A673 (cell line): ENCODE measurements at regions not wholly inside any gene's neighbourhood (a gene's known extent, or its start where the extent isn't known, plus 50 kb on each side); places are given as distances from the start of the nearest gene placed in this dataset.

Experiments
- BruUV-seq: library from RNA; stranded (reverse); fragments of 400-500 nt; replicated peaks from 2 replicates; lab custom pipeline; 2021; lab: Mats Ljungman, UMichigan
- CTCF ChIA-PET: fragments of 300-600 bp; sonication (Branson Sonifier 250); formaldehyde crosslinking; loops from one replicate; lab custom pipeline; 2022; ENCODE audit warnings: antibody characterized with exemption; lab: Charles Lee
- POLR2A ChIA-PET: fragments of 300-600 bp; sonication (Branson Sonifier 250); formaldehyde crosslinking; loops from one replicate; lab custom pipeline; 2022; ENCODE audit warnings: antibody characterized with exemption; ENCODE audit not compliant: low non-redundant PET; lab: Charles Lee
- DNase-seq: peaks from one replicate; pipeline ENCODE4 v3.0.0-alpha.2; 2015; ENCODE audit warnings: low spot score
- H3K27ac ChIP-seq: fragments of 200-600 bp; sonication (generic); 2 replicates; pipeline ENCODE4 v1.5.1; 2016; ENCODE audit warnings: mixed run types, low read depth, mild to moderate bottlenecking, mixed read lengths, antibody characterized with exemption, low read length; ENCODE audit not compliant: poor library complexity, severe bottlenecking
- H3K27me3 ChIP-seq: fragments of 200-600 bp; sonication (generic); replicated peaks from 2 replicates; pipeline ENCODE4 v1.6.1; 2017; ENCODE audit warnings: mixed run types, low read depth, mild to moderate bottlenecking, mixed read lengths, antibody characterized with exemption, low read length; ENCODE audit not compliant: insufficient read depth, poor library complexity
- H3K36me3 ChIP-seq: fragments of 200-600 bp; sonication (generic); 2 replicates; pipeline ENCODE4 v1.6.1; 2016; ENCODE audit warnings: mixed run types, mild to moderate bottlenecking, mixed read lengths, antibody characterized with exemption, low read length; ENCODE audit not compliant: insufficient read depth, poor library complexity, severe bottlenecking
- H3K4me1 ChIP-seq: fragments of 200-600 bp; sonication (generic); 2 replicates; pipeline ENCODE4 v1.6.1; 2017; ENCODE audit warnings: mixed run types, mild to moderate bottlenecking, mixed read lengths, antibody characterized with exemption, low read length; ENCODE audit not compliant: insufficient read depth, poor library complexity, severe bottlenecking
- H3K4me3 ChIP-seq: fragments of 200-600 bp; sonication (generic); 2 replicates; pipeline ENCODE4 v1.5.1; 2016; ENCODE audit warnings: low read depth, mixed run types, mild to moderate bottlenecking, mixed read lengths, low read length; ENCODE audit not compliant: poor library complexity, severe bottlenecking
- H3K9me3 ChIP-seq: fragments of 200-600 bp; sonication (generic); 2 replicates; pipeline ENCODE4 v1.6.1; 2016; ENCODE audit warnings: mixed run types, low read depth, mild to moderate bottlenecking, mixed read lengths, antibody characterized with exemption, low read length; ENCODE audit not compliant: poor library complexity, severe bottlenecking
- EZH2 ChIP-seq: fragments of 200-600 bp; sonication (generic); IDR thresholded peaks from 2 replicates; pipeline ENCODE4 v1.6.1; 2017; ENCODE audit warnings: borderline replicate concordance, low read depth, mild to moderate bottlenecking, mixed read lengths, antibody characterized with exemption, low read length; ENCODE audit not compliant: poor library complexity, severe bottlenecking
- intact Hi-C: fragments of 100-400 bp; cut with micrococcal nuclease; formaldehyde crosslinking; loops from one replicate; pipeline ENCODE4 v1.10.0; 2022; ENCODE audit not compliant: unreplicated experiment
- TF ChIP-seq, protein P1 (sequence below): fragments of 300-800, 200-600 bp; sonication (generic); conservative IDR thresholded peaks from 2 replicates; pipeline ENCODE4 v1.5.1; 2017; ENCODE audit warnings: low read depth, mild to moderate bottlenecking, antibody characterized with exemption, low read length, moderate library complexity, mixed read lengths

DNA sequence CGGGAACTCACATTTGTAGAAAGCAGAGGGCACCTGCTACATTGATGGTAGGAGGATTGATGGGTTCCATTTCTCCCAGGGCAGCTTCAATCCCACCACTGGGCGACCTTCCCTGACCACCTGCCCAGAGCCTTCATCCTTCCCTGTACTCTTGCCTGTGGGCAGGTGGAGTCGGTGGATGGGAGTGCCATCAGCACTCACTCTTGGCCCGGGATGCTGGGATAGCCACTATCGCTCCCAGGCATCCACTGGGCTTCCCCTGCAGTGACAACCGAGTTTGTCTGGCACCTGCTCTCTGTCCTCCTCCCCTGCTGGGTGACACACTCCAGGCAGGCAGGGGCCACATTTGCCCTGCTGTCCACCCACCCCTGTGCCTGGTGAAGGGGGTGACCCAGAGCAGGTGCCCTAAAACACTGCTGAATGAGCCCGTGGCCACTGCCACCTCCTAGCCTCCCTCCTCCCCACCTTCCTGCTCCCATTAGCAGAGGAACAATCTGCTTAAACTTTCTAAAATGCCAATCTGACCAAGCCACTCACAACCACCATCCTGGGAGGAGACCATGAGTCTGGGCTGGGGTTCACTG, 604.7 kb downstream of the TBC1D22A start:
- Histone ChIP-seq H3K4me1 (no peaks in the 10 kb centered on the region), H3K36me3 (no peaks in the 10 kb centered on the region), H3K4me3 (no peak overlapping the region), H3K27me3 (no peaks in the 10 kb centered on the region), H3K9me3 (peaks cover 4% of the 10 kb centered on the region), H3K27ac (no peak overlapping the region)
- ChIA-PET POLR2A (no interaction called here), CTCF (no interaction called here)
- TF ChIP-seq, protein P1, sequence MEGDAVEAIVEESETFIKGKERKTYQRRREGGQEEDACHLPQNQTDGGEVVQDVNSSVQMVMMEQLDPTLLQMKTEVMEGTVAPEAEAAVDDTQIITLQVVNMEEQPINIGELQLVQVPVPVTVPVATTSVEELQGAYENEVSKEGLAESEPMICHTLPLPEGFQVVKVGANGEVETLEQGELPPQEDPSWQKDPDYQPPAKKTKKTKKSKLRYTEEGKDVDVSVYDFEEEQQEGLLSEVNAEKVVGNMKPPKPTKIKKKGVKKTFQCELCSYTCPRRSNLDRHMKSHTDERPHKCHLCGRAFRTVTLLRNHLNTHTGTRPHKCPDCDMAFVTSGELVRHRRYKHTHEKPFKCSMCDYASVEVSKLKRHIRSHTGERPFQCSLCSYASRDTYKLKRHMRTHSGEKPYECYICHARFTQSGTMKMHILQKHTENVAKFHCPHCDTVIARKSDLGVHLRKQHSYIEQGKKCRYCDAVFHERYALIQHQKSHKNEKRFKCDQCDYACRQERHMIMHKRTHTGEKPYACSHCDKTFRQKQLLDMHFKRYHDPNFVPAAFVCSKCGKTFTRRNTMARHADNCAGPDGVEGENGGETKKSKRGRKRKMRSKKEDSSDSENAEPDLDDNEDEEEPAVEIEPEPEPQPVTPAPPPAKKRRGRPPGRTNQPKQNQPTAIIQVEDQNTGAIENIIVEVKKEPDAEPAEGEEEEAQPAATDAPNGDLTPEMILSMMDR = no peak
- no peak for TF ChIP-seq EZH2
- intact Hi-C loops = no loop called here
- no peak for DNase-seq
- no TSS peak for BruUV-seq

DNA sequence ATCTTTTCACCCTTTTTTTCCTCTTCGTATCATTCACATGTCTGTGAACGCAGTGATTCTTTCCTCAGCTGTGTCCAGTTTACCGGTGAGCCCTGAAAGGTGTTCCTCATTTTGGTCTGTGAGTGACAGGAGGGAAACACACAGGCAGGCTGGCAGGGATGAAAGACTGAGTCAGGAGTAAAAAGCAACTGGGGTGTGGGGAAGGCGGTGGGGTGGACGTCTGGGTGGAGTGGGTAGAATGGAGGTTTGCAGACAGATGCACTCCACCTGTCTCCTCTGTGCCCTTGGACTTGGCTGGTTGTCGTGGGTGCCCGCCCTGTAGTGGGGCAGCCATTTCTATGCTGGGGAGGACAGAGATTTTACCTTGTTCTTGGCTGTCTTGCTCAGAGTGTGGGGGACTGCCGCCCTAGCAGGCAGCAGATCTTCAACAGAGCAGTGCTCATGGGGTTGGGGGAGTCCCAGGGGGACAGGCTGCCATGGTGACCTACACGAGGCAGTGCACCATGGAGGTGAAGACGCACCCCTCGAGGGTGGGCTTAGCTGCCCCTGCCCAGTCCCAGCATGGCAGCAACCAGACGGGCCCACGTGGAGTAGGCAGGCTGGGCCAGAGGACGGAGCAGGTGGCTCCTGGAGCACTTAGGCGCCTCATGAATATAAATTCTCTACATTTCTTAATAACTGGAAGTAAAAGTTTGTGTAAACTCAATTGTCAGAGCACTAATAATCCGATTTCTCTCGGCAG, 603.7 kb downstream of the TBC1D22A start:
- CTCF ChIA-PET = no interaction called here
- POLR2A ChIA-PET = no interaction called here
- no peak for DNase-seq
- Histone ChIP-seq H3K4me3 (no peak overlapping the region), H3K9me3 (peaks cover 8% of the 10 kb centered on the region), H3K27me3 (no peaks in the 10 kb centered on the region), H3K4me1 (no peaks in the 10 kb centered on the region), H3K27ac (no peak overlapping the region), H3K36me3 (no peaks in the 10 kb centered on the region)
- TF ChIP-seq, protein P1 = no peak
- TF ChIP-seq EZH2 = no peak
- no TSS peak for BruUV-seq
- intact Hi-C loops = no loop called here

DNA sequence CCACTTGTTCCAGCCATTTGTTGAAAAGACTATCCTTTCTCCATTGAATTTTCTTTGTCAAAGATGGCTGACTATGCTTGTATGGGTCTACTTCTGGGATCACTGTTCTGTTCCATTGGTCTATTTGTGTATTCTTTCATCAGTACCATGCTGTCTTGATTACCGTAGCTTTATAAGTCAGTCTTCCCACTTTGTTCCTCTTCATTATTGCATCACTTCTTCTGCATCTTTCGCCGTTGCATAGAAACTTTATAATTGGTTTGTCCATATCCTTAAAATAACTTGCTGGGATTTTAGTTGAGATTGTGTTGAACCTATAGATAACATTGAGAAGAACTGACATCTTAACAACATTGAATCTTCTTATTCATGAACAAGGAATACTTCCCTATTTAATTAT, 598.8 kb downstream of the TBC1D22A start:
- H3K36me3 ChIP-seq = no peaks in the 10 kb centered on the region
- ChIA-PET POLR2A (no interaction called here), CTCF (no interaction called here)
- peaks cover 8% of the 10 kb centered on the region for H3K9me3 ChIP-seq
- no peak overlapping the region for H3K27ac ChIP-seq
- H3K4me3 ChIP-seq = no peak overlapping the region
- TF ChIP-seq EZH2 = no peak
- TF ChIP-seq, protein P1 = no peak
- BruUV-seq = no TSS peak
- H3K4me1 ChIP-seq = no peaks in the 10 kb centered on the region
- intact Hi-C loops = no loop called here
- peaks cover 20% of the 10 kb centered on the region for H3K27me3 ChIP-seq
- DNase-seq = no peak
